CD8-positive, alpha-beta memory T cell (primary cell): ENCODE measurements at regions not wholly inside any gene's neighbourhood (a gene's known extent, or its start where the extent isn't known, plus 50 kb on each side); places are given as distances from the start of the nearest gene placed in this dataset.
"Not testable (repeated sequence)": the region's sequence is repeated elsewhere in the genome, so short reads cannot be mapped to it uniquely, and the experiment has no call there.

Experiments used
- CTCF ChIA-PET: fragments of 350-600 bp; sonication (Branson Sonifier 250); formaldehyde crosslinking; loops from one replicate; lab custom pipeline; 2021; ENCODE audit warnings: antibody characterized with exemption; lab: Charles Lee
- POLR2A ChIA-PET: fragments of 350-600 bp; sonication (Branson Sonifier 250); formaldehyde crosslinking; loops from one replicate; lab custom pipeline; 2021; ENCODE audit warnings: antibody characterized with exemption; lab: Charles Lee
- DNase-seq, 5 donors: peaks; one replicate each; pipeline versions ENCODE4 v3.0.0 to v3.0.0-alpha.2; 2020 to 2022; ENCODE audit warnings: mixed read lengths in 1 of 5
- H3K27ac ChIP-seq: one replicate; pipeline ENCODE4 v1.7.0; 2013; ENCODE audit warnings: low read depth, mild to moderate bottlenecking, low read length, moderate library complexity
- H3K27me3 ChIP-seq: 2 replicates; pipeline ENCODE4 v1.7.0; 2013; ENCODE audit warnings: low read length, mild to moderate bottlenecking; ENCODE audit not compliant: insufficient read depth, poor library complexity, severe bottlenecking
- H3K36me3 ChIP-seq: 2 replicates; pipeline ENCODE4 v1.7.0; 2013; ENCODE audit warnings: mild to moderate bottlenecking, low read length, moderate library complexity; ENCODE audit not compliant: insufficient read depth
- H3K4me1 ChIP-seq: 2 replicates; pipeline ENCODE4 v1.7.0; 2013; ENCODE audit warnings: mild to moderate bottlenecking, low read length, moderate library complexity; ENCODE audit not compliant: insufficient read depth
- H3K4me3 ChIP-seq: 2 replicates; pipeline ENCODE4 v1.7.0; 2013; ENCODE audit warnings: mild to moderate bottlenecking, low read length
- H3K9me3 ChIP-seq: 2 replicates; pipeline ENCODE4 v1.7.0; 2013; ENCODE audit warnings: mild to moderate bottlenecking, low read length
- H3K27ac Mint-ChIP-seq, 8 donors: one replicate each; pipeline ENCODE4 v1.8.0; 2020 to 2021; ENCODE audit warnings: mixed read lengths in 8 of 8, mild to moderate bottlenecking in 6 of 8, inconsistent platforms in 3 of 8, moderate library complexity in 3 of 8
- H3K27me3 Mint-ChIP-seq, 2 donors: one replicate each; pipeline ENCODE4 v1.8.0; 2020 to 2021; ENCODE audit warnings: mixed read lengths in 2 of 2, mild to moderate bottlenecking in 1 of 2, moderate library complexity in 1 of 2
- H3K36me3 Mint-ChIP-seq, 3 donors: one replicate each; pipeline ENCODE4 v1.8.0; 2020 to 2021; ENCODE audit warnings: mixed read lengths in 3 of 3, inconsistent platforms in 1 of 3, mild to moderate bottlenecking in 1 of 3
- H3K4me1 Mint-ChIP-seq, 3 donors: one replicate each; pipeline ENCODE4 v1.8.0; 2020 to 2021; ENCODE audit warnings: mixed read lengths in 3 of 3, inconsistent platforms in 1 of 3, mild to moderate bottlenecking in 1 of 3
- H3K4me3 Mint-ChIP-seq, 7 donors: one replicate each; pipeline ENCODE4 v1.8.0; 2020 to 2021; ENCODE audit warnings: mixed read lengths in 7 of 7, mild to moderate bottlenecking in 6 of 7, moderate library complexity in 4 of 7, inconsistent platforms in 2 of 7
- H3K9me3 Mint-ChIP-seq, 5 donors: one replicate each; pipeline ENCODE4 v1.8.0; 2020 to 2022; ENCODE audit warnings: mixed read lengths in 5 of 5, mild to moderate bottlenecking in 3 of 5, moderate library complexity in 2 of 5, inconsistent platforms in 1 of 5

DNA sequence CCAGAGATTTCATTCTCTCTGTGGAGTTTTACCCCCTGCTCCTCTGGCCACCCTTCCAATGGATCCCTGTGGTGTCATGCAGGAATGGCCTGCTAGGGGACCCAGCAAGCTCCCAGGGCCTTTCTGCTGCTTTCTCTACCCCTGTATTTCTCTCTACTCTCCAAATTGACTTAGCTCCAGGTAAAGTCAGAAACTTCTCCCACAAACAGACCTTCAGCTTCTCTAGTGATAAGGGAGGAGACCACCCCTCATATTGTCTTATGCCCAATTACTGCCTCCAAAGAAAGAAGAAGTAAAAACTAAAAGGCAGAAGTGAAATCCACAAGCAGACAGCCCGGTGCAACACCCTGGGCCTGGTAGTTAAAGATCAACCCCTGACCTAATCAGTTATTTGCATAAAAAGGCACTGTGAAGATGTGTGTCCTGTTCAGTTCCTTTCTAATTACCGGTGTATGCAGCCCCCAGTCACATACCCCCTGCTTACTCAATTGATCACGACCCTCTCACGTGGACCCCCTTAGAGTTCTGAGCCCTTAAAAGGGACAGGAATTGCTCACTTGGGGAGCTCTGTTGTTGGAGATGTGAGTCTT, 104.7 kb upstream of the EPB41L4A start:
- CTCF ChIA-PET, POLR2A ChIA-PET: not testable (repeated sequence)
- H3K27me3 Mint-ChIP-seq = peaks cover 21 to 45% of the 10 kb centered on the region in 2 donors

DNA sequence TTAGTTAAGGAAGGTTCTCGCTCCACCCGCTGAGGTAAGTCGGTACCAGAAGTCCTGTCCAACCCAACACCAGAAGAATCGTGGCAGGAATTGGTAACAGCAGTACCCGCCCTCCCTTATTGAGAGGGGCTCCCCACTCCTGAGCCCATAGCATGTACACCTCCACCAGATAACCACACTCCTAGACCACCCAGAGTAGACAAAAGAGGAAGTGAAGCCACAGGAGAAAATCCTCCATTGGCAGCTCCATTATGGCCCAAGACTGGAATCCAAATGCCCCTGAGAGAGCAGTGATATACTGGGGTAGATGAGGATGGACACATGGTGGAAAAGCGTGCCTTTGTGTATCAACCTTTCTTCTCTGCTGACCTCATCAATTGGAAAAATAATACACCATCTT, 106.1 kb upstream of the EPB41L4A start:
- H3K4me1 Mint-ChIP-seq = peaks cover 0 to 6% (median 0%) of the 10 kb centered on the region in 3 donors
- Histone ChIP-seq H3K4me1 (no peaks in the 10 kb centered on the region), H3K9me3 (no peaks in the 10 kb centered on the region), H3K4me3 (no peak overlapping the region), H3K36me3 (no peaks in the 10 kb centered on the region), H3K27me3 (no peaks in the 10 kb centered on the region), H3K27ac (no peak overlapping the region)
- H3K36me3 Mint-ChIP-seq = no peaks in the 10 kb centered on the region
- H3K4me3 Mint-ChIP-seq = no peak overlapping the region
- POLR2A ChIA-PET = no interaction called here
- H3K27me3 Mint-ChIP-seq = peaks cover 21 to 48% of the 10 kb centered on the region in 2 donors
- DNase-seq = no peak
- CTCF ChIA-PET = no interaction called here
- no peaks in the 10 kb centered on the region for H3K9me3 Mint-ChIP-seq
- H3K27ac Mint-ChIP-seq = no peak overlapping the region

More for the DNA sequence above, 104.7 kb upstream of the EPB41L4A start:
- not testable (repeated sequence) for H3K4me1 Mint-ChIP-seq, H3K4me3 Mint-ChIP-seq, H3K4me1 ChIP-seq, H3K27me3 ChIP-seq, H3K9me3 Mint-ChIP-seq, H3K27ac ChIP-seq, DNase-seq, H3K36me3 ChIP-seq, H3K4me3 ChIP-seq, H3K9me3 ChIP-seq, H3K36me3 Mint-ChIP-seq
- H3K27ac Mint-ChIP-seq = peak overlapping the region in 1 of 8 donors; percentile 39

GRCh38 chr5:112528928-112529327, 109.9 kb upstream of the EPB41L4A start:
- H3K27me3 Mint-ChIP-seq = peaks cover 12 to 30% of the 10 kb centered on the region in 2 donors
- CTCF ChIA-PET = no interaction called here
- no peaks in the 10 kb centered on the region for H3K4me1 ChIP-seq
- H3K27me3 ChIP-seq = no peaks in the 10 kb centered on the region
- H3K9me3 ChIP-seq = no peaks in the 10 kb centered on the region
- POLR2A ChIA-PET = no interaction called here
- H3K27ac ChIP-seq = no peak overlapping the region
- H3K36me3 ChIP-seq = no peaks in the 10 kb centered on the region
- DNase-seq = no peak
- no peaks in the 10 kb centered on the region for H3K36me3 Mint-ChIP-seq
- H3K9me3 Mint-ChIP-seq = no peaks in the 10 kb centered on the region
- no peak overlapping the region for H3K4me3 Mint-ChIP-seq
- no peak overlapping the region for H3K27ac Mint-ChIP-seq
- no peak overlapping the region for H3K4me3 ChIP-seq
- H3K4me1 Mint-ChIP-seq = no peaks in the 10 kb centered on the region

- no peaks in the 10 kb centered on the region for H3K36me3 ChIP-seq
- Mint-ChIP-seq H3K36me3 (no peaks in the 10 kb centered on the region), H3K27ac (no peak overlapping the region), H3K9me3 (no peaks in the 10 kb centered on the region), H3K4me3 (no peak overlapping the region), H3K27me3 (peaks cover 14 to 30% of the 10 kb centered on the region in 2 donors), H3K4me1 (no peaks in the 10 kb centered on the region)
- H3K27ac ChIP-seq = no peak overlapping the region
- ChIA-PET CTCF (no interaction called here), POLR2A (no interaction called here)
- no peak for DNase-seq
- no peaks in the 10 kb centered on the region for H3K9me3 ChIP-seq
- H3K4me3 ChIP-seq = no peak overlapping the region
- no peaks in the 10 kb centered on the region for H3K4me1 ChIP-seq
- no peaks in the 10 kb centered on the region for H3K27me3 ChIP-seq
Measured at GRCh38 chr5:112529525-112529924, 110.4 kb upstream of the EPB41L4A start.

DNA sequence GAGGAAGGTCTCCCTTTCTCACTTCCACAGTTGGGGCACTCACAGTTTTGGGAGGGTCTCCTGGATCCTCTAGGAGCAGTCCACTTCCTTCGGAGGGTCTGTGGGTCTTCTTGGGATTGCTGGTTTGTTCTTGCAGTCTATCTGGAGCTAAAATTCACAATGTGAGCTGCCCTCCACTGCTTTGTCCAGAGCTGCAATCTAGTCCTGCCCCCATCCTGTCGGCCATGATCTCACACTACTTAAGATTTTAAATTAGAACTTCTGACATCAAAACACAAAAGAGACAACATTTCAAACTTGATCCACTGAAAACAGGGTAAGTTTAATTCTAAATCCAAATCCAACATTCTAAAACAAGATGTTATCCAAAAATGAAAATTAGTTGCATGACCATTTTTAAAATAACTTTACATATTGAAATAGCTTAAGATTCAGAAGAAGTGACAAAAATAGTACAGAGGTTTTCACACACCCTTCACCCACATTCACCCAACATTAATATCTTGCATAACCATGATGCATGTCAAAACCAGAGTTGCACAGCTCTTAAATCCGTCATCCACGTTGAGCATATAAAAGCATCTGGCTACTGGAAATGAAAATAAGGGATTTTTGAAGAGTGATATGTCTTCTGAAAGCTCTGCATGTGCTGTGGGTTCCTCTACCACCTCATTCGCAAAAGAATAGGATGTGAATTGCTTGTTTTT, 113.7 kb upstream of the EPB41L4A start:
- DNase-seq = no peak
- Mint-ChIP-seq H3K9me3 (no peaks in the 10 kb centered on the region), H3K27me3 (peaks cover 7 to 25% of the 10 kb centered on the region in 2 donors), H3K36me3 (no peaks in the 10 kb centered on the region), H3K27ac (no peak overlapping the region), H3K4me3 (no peak overlapping the region), H3K4me1 (no peaks in the 10 kb centered on the region)
- Histone ChIP-seq H3K4me3 (no peak overlapping the region), H3K27ac (no peak overlapping the region), H3K36me3 (no peaks in the 10 kb centered on the region), H3K4me1 (no peaks in the 10 kb centered on the region), H3K27me3 (no peaks in the 10 kb centered on the region), H3K9me3 (no peaks in the 10 kb centered on the region)
- CTCF ChIA-PET = no interaction called here
- POLR2A ChIA-PET = no interaction called here

GRCh38 chr5:112533362-112533761, 114.3 kb upstream of the EPB41L4A start:
- Histone ChIP-seq H3K27me3 (no peaks in the 10 kb centered on the region), H3K4me1 (no peaks in the 10 kb centered on the region), H3K4me3 (no peak overlapping the region), H3K36me3 (no peaks in the 10 kb centered on the region), H3K27ac (no peak overlapping the region), H3K9me3 (no peaks in the 10 kb centered on the region)
- Mint-ChIP-seq H3K27me3 (peaks cover 7 to 30% of the 10 kb centered on the region in 2 donors), H3K36me3 (no peaks in the 10 kb centered on the region), H3K9me3 (no peaks in the 10 kb centered on the region), H3K4me3 (no peak overlapping the region), H3K27ac (no peak overlapping the region), H3K4me1 (no peaks in the 10 kb centered on the region)
- ChIA-PET CTCF (no interaction called here), POLR2A (no interaction called here)
- no peak for DNase-seq

DNA sequence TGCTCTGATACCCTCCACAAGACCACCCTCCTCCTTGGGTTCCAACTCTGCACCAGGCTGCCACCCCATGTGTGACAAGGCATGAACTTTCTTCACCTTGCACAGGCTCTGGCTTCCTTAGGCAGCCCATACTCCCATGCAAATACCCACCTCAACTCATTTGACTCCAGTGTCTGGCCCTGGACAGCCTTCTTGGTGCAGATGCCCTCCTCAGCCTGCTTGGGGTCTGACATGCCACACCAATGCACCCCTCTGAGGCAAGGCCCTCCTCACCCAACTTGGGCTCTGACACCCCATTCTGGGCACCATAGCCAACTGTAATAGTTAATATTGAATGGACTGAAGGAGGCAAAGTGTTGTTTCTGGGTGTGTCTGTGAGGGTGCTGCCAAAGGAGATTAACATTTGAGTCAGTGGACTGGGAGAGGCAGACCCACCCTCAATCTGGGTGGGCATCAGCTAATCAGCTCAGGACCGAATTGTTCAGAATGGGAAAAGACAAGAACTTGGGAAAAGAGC, 115.0 kb upstream of the EPB41L4A start:
- Mint-ChIP-seq H3K36me3 (no peaks in the 10 kb centered on the region), H3K27me3 (peaks cover 13 to 34% of the 10 kb centered on the region in 2 donors), H3K4me3 (no peak overlapping the region), H3K9me3 (no peaks in the 10 kb centered on the region), H3K27ac (no peak overlapping the region), H3K4me1 (no peaks in the 10 kb centered on the region)
- DNase-seq = no peak
- Histone ChIP-seq H3K4me1 (no peaks in the 10 kb centered on the region), H3K9me3 (no peaks in the 10 kb centered on the region), H3K27ac (no peak overlapping the region), H3K4me3 (no peak overlapping the region), H3K27me3 (no peaks in the 10 kb centered on the region), H3K36me3 (no peaks in the 10 kb centered on the region)
- ChIA-PET CTCF (no interaction called here), POLR2A (no interaction called here)

DNA sequence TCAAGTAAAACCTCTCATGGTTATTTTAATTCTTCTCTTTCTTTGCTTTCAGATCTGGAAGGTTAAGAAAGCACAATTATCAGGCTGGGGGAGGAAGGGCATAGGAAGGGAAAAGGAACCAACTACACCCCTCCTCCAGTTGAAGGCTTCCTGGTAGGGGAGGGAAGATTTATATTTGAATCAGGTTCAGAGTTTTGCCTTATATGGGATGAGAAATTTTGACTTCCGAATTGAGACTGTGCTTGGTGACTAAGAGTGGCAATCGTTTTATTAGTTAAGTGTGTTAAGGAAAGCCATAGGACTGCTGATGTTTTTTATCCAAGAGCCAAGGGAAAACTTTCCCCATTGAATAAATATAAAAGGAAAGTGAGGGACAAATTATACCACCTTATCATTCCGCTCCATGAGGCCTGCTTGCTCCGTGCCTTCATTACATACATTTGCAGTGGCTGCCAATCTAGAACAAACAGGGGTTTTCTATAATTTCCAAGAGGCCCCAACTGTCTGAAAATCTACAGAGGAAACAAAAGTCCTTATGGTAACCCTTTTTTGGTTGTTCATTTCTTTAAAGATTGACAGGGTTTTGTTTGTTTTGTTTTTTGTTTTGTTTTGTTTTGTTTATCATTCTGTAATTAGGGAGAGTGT, 115.7 kb upstream of the EPB41L4A start:
- DNase-seq = no peak
- H3K4me1 ChIP-seq = no peaks in the 10 kb centered on the region
- no peaks in the 10 kb centered on the region for H3K36me3 ChIP-seq
- no peaks in the 10 kb centered on the region for H3K4me1 Mint-ChIP-seq
- H3K27ac Mint-ChIP-seq = no peak overlapping the region
- no peaks in the 10 kb centered on the region for H3K9me3 ChIP-seq
- no peaks in the 10 kb centered on the region for H3K9me3 Mint-ChIP-seq
- POLR2A ChIA-PET = no interaction called here
- peaks cover 12 to 34% of the 10 kb centered on the region in 2 donors for H3K27me3 Mint-ChIP-seq
- no peak overlapping the region for H3K4me3 Mint-ChIP-seq
- no peaks in the 10 kb centered on the region for H3K36me3 Mint-ChIP-seq
- no peak overlapping the region for H3K27ac ChIP-seq
- no peak overlapping the region for H3K4me3 ChIP-seq
- H3K27me3 ChIP-seq = no peaks in the 10 kb centered on the region
- CTCF ChIA-PET = no interaction called here
